Natural killer cell (primary cell): ENCODE measurements at regions not wholly inside any gene's neighbourhood (a gene's known extent, or its start where the extent isn't known, plus 50 kb on each side); places are given as distances from the start of the nearest gene placed in this dataset.

Source experiments
- ATAC-seq, 3 donors: fragments of 150-1000 bp in 2 of 3; fragments of 200-7000 bp in 1 of 3; cut with Tn5 transposase; 1 replicate in 1 of 3; 2 replicates in 2 of 3; pipeline ENCODE4 v1.10.0; 2021; ENCODE audit warnings: mild to moderate bottlenecking in 2 of 3, moderate library complexity in 2 of 3
- DNase-seq, 2 donors: peaks; one replicate each; pipeline versions ENCODE4 v3.0.0 to v3.0.0-alpha.2; 2013 to 2021; ENCODE audit warnings: mixed read lengths in 1 of 2
- H3K27ac ChIP-seq: one replicate; pipeline ENCODE4 v1.5.1; 2013; ENCODE audit warnings: mild to moderate bottlenecking, low read length
- H3K27me3 ChIP-seq: one replicate; pipeline ENCODE4 v1.6.1; 2013; ENCODE audit warnings: low read length; ENCODE audit not compliant: control insufficient read depth, insufficient read depth
- H3K36me3 ChIP-seq: one replicate; pipeline ENCODE4 v1.6.1; 2013; ENCODE audit warnings: low read length; ENCODE audit not compliant: control insufficient read depth, insufficient read depth
- H3K4me1 ChIP-seq: one replicate; pipeline ENCODE4 v1.6.1; 2013; ENCODE audit warnings: low read length; ENCODE audit not compliant: control insufficient read depth, insufficient read depth
- H3K4me3 ChIP-seq: one replicate; pipeline ENCODE4 v1.5.1; 2013; ENCODE audit warnings: low read length
- H3K9me3 ChIP-seq: one replicate; pipeline ENCODE4 v1.6.1; 2013; ENCODE audit warnings: low read length; ENCODE audit not compliant: control insufficient read depth, insufficient read depth
- H3K27ac Mint-ChIP-seq, 2 donors: one replicate each; pipeline ENCODE4 v1.8.0; 2022; ENCODE audit warnings: mild to moderate bottlenecking in 2 of 2, mixed read lengths in 2 of 2, moderate library complexity in 1 of 2
- H3K27me3 Mint-ChIP-seq, 2 donors: one replicate each; pipeline ENCODE4 v1.8.0; 2022; ENCODE audit warnings: low read depth in 2 of 2, mixed read lengths in 2 of 2
- H3K36me3 Mint-ChIP-seq: one replicate; pipeline ENCODE4 v1.8.0; 2022; ENCODE audit warnings: mixed read lengths
- H3K4me1 Mint-ChIP-seq, 2 donors: one replicate each; pipeline ENCODE4 v1.8.0; 2022; ENCODE audit warnings: mixed read lengths in 2 of 2
- H3K4me3 Mint-ChIP-seq: one replicate; pipeline ENCODE4 v1.8.0; 2022; ENCODE audit warnings: mild to moderate bottlenecking, moderate library complexity, mixed read lengths
- H3K9me3 Mint-ChIP-seq, 2 donors: one replicate each; pipeline ENCODE4 v1.8.0; 2022; ENCODE audit warnings: mixed read lengths in 2 of 2
- WGBS: methylation state at CpG from one replicate; pipeline ENCODE4 v1.1.7; 2013; ENCODE audit warnings: missing lambda C conversion rate; ENCODE audit not compliant: insufficient coverage; 5-methylcytosine and 5-hydroxymethylcytosine counted together
- intact Hi-C: fragments of 100-400 bp; cut with micrococcal nuclease; formaldehyde crosslinking; loops from one replicate; pipeline ENCODE4 v1.14.2; 2022
- TF ChIP-seq, protein P1 (sequence below): fragments of 200-600 bp; IDR thresholded peaks from one replicate; pipeline ENCODE4 v1.8.0; 2022; ENCODE audit warnings: antibody characterized with exemption

DNA sequence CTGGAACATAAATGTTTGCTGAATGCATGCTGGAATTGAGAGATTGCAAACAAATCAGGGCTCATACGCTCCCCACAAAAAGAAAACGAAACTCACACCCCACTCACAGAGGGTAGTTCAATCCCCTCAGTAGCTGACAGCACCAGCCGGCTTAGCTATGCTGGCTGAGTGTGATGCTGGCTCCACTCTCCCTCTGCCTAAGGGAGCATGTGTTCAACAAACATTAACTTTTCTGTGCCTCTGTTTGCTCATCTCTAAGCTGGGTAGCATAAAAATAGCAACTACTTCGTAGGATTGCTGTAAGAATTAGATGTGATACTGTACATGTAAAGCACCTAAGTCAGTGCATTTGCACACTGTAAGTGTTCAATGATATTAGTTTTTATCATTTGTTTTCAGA lies 282.6 kb downstream of the FOXO1 start:
- no peak overlapping the region for H3K4me3 Mint-ChIP-seq
- H3K27me3 Mint-ChIP-seq = no peaks in the 10 kb centered on the region
- no peaks in the 10 kb centered on the region for H3K36me3 ChIP-seq
- no peak overlapping the region for H3K4me3 ChIP-seq
- H3K9me3 ChIP-seq = no peaks in the 10 kb centered on the region
- WGBS = 86% methylated on average over 4 of the region's 4 CpGs
- peaks cover 13% of the 10 kb centered on the region for H3K4me1 ChIP-seq
- TF ChIP-seq, protein P1, sequence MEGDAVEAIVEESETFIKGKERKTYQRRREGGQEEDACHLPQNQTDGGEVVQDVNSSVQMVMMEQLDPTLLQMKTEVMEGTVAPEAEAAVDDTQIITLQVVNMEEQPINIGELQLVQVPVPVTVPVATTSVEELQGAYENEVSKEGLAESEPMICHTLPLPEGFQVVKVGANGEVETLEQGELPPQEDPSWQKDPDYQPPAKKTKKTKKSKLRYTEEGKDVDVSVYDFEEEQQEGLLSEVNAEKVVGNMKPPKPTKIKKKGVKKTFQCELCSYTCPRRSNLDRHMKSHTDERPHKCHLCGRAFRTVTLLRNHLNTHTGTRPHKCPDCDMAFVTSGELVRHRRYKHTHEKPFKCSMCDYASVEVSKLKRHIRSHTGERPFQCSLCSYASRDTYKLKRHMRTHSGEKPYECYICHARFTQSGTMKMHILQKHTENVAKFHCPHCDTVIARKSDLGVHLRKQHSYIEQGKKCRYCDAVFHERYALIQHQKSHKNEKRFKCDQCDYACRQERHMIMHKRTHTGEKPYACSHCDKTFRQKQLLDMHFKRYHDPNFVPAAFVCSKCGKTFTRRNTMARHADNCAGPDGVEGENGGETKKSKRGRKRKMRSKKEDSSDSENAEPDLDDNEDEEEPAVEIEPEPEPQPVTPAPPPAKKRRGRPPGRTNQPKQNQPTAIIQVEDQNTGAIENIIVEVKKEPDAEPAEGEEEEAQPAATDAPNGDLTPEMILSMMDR = no peak
- peak overlapping the region in 1 of 2 donors; percentile 6 for H3K27ac Mint-ChIP-seq
- intact Hi-C loops = no loop called here
- H3K9me3 Mint-ChIP-seq = peaks cover 0 to 2% of the 10 kb centered on the region in 2 donors
- no peaks in the 10 kb centered on the region for H3K36me3 Mint-ChIP-seq
- peak in 1 of 2 donors; percentile 35 for DNase-seq
- ATAC-seq = no peak
- no peak overlapping the region for H3K27ac ChIP-seq
- peaks cover 27 to 31% of the 10 kb centered on the region in 2 donors for H3K4me1 Mint-ChIP-seq
- H3K27me3 ChIP-seq = no peaks in the 10 kb centered on the region

DNA sequence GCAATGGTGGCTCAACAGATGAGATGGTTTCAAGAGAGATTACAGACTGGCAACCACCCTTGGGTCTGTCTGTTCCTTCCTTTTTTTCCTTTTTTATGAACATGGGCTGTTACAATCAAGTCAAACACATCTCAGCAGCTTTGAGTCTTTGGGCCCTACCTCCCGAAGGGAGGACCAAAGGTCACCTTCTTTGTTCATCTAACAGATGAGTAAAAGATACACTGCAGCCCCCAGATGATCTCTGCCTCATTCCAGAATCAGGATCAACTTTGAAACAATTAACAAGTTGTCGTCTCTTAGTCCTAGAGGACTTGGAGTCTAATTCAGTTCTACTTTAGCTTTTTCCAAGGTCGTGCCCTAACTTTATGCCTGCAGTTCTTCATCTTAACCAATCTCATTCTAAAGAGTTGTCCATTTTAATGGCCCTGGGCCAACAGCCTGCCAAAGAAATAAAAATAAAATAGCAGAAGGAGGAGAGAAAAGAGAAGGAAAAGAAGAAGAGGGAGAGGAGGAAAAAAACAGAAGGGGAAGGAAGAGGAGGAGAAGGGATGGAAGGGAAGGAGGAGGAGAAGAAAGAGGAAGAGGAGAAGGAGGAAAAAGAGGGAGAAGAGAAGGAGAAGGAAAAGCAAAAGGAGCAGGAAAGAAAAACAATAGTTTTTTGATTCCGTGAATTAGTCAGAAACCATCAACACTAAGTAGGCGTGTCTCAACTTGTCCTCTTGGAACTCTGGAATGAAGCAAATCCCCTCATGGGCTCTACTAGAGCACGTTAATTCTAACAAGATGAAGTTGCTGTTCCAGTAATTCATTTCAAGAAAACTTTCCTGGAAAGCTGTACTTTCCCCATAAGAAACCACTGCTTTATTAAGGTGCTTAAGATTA lies 281.2 kb downstream of the FOXO1 start:
- no peaks in the 10 kb centered on the region for H3K36me3 Mint-ChIP-seq
- ATAC-seq (no peak), DNase-seq (no peak)
- Histone ChIP-seq H3K4me3 (no peak overlapping the region), H3K27me3 (no peaks in the 10 kb centered on the region), H3K9me3 (no peaks in the 10 kb centered on the region), H3K27ac (no peak overlapping the region), H3K36me3 (no peaks in the 10 kb centered on the region), H3K4me1 (peaks cover 25% of the 10 kb centered on the region)
- no peak overlapping the region for H3K27ac Mint-ChIP-seq
- H3K4me3 Mint-ChIP-seq = no peak overlapping the region
- peaks cover 0 to 2% of the 10 kb centered on the region in 2 donors for H3K9me3 Mint-ChIP-seq
- H3K4me1 Mint-ChIP-seq = peaks cover 36% of the 10 kb centered on the region in 2 donors
- H3K27me3 Mint-ChIP-seq = no peaks in the 10 kb centered on the region
- TF ChIP-seq, protein P1 = no peak
- over 99% methylated on average over 6 of the region's 6 CpGs for WGBS
- intact Hi-C loops = no loop called here

DNA sequence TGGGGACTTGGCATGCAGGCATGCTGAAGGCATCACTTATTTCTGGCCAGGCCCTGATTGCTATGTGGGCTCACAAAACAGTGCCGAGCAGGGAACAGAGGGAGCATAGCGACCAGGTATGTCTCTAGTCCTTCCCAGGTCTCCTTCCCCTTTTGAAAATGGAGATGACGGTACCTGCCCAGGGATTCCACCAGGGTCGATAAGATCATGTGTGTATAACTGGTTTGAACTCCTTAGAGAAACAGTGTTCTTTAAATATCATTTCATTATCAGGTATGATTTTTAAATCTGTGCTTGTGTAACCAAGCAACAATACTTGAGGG lies 280.6 kb downstream of the FOXO1 start:
- no peak overlapping the region for H3K4me3 Mint-ChIP-seq
- 97% methylated on average over 2 of the region's 4 CpGs for WGBS
- intact Hi-C loops = no loop called here
- DNase-seq (no peak), ATAC-seq (no peak)
- Histone ChIP-seq H3K27ac (no peak overlapping the region), H3K9me3 (no peaks in the 10 kb centered on the region), H3K36me3 (no peaks in the 10 kb centered on the region), H3K4me1 (peaks cover 25% of the 10 kb centered on the region), H3K27me3 (no peaks in the 10 kb centered on the region), H3K4me3 (no peak overlapping the region)
- peaks cover 42% of the 10 kb centered on the region in 2 donors for H3K4me1 Mint-ChIP-seq
- no peaks in the 10 kb centered on the region for H3K36me3 Mint-ChIP-seq
- no peaks in the 10 kb centered on the region for H3K27me3 Mint-ChIP-seq
- TF ChIP-seq, protein P1 = no peak
- peaks cover 0 to 2% of the 10 kb centered on the region in 2 donors for H3K9me3 Mint-ChIP-seq
- H3K27ac Mint-ChIP-seq = peak overlapping the region; percentile 78 to 93

DNA sequence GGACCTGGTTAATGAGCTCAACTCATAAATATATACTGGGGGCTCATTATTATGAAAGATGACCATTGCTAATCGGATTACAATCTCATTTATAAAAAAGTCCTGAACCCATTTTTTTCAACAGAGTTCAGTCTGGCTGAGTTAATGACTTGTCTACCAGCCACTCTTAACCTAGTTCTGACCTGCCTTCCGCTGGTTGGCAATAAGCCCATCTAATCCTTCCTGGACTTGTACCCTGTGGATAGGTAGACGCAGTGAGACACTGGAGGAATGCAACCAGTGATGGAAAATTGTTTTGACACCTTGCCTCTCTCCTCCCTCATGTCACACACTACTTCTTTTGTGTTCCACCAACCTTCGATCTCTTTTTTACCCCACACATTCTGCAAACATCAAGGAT lies 279.9 kb downstream of the FOXO1 start:
- no peak for ATAC-seq
- Histone ChIP-seq H3K27me3 (no peaks in the 10 kb centered on the region), H3K9me3 (no peaks in the 10 kb centered on the region), H3K36me3 (no peaks in the 10 kb centered on the region), H3K4me1 (peaks cover 25% of the 10 kb centered on the region), H3K4me3 (no peak overlapping the region), H3K27ac (no peak overlapping the region)
- DNase-seq = no peak
- 100% methylated on average over 4 of the region's 4 CpGs for WGBS
- Mint-ChIP-seq H3K36me3 (no peaks in the 10 kb centered on the region), H3K4me3 (peak overlapping the region; percentile 11), H3K9me3 (peaks cover 0 to 2% of the 10 kb centered on the region in 2 donors), H3K27me3 (no peaks in the 10 kb centered on the region), H3K27ac (peak overlapping the region; percentile 78 to 93), H3K4me1 (peaks cover 42% of the 10 kb centered on the region in 2 donors)
- intact Hi-C loops = no loop called here
- TF ChIP-seq, protein P1 = no peak
